HCT116 (cell line): ENCODE measurements at regions not wholly inside any gene's neighbourhood (a gene's known extent, or its start where the extent isn't known, plus 50 kb on each side); places are given as distances from the start of the nearest gene placed in this dataset.

Source experiments
- ATAC-seq: fragments of 200-7000 bp; cut with Tn5 transposase; 2 replicates; pipeline ENCODE4 v1.9.1; 2020; ENCODE audit warnings: mild to moderate bottlenecking, moderate library complexity
- BruUV-seq: library from RNA; stranded (reverse); fragments of 400-500 nt; replicated peaks from 2 replicates; lab custom pipeline; 2021; lab: Mats Ljungman, UMichigan
- CTCF ChIA-PET: fragments of 300-600 bp; sonication (Branson Sonifier 250); formaldehyde crosslinking; loops from one replicate; lab custom pipeline; 2021; ENCODE audit warnings: antibody characterized with exemption; lab: Charles Lee
- POLR2A ChIA-PET: fragments of 300-600, 350-600 bp; sonication (Branson Sonifier 250); formaldehyde crosslinking; loops from one replicate; lab custom pipeline; 2021; ENCODE audit warnings: antibody characterized with exemption; lab: Charles Lee
- RAD21 ChIA-PET, 2 experiments: fragments of 300-600 bp; sonication (Branson Sonifier 250); formaldehyde crosslinking; loops; one replicate each; lab custom pipeline; 2023; ENCODE audit warnings: low total read pairs in 2 of 2; ENCODE audit not compliant: uncharacterized antibody in 2 of 2, unreplicated experiment in 2 of 2, low non-redundant PET in 1 of 2; lab: Charles Lee
- DNase-seq: peaks from one replicate; pipeline ENCODE4 v3.0.0-alpha.2; 2010; ENCODE audit warnings: low read depth, low spot score
- H2AFZ ChIP-seq: fragments of 200-600 bp; shearing (Covaris generic), sonication (generic); 2 replicates; pipeline ENCODE4 v1.6.1; 2017; ENCODE audit warnings: low read depth, mixed run types, mixed read lengths, antibody characterized with exemption, low read length; ENCODE audit not compliant: poor library complexity, severe bottlenecking
- H3K27ac ChIP-seq: 2 replicates; pipeline ENCODE4 v1.5.1; 2012; ENCODE audit warnings: low read depth, low read length
- H3K27me3 ChIP-seq: fragments of 200-600 bp; sonication (generic); 2 replicates; pipeline ENCODE4 v1.6.1; 2016; ENCODE audit warnings: mixed run types, low read length, mixed read lengths; ENCODE audit not compliant: insufficient read depth
- H3K36me3 ChIP-seq, 2 experiments: fragments of 200-500 bp in 1 of 2; fragments of 200-600 bp in 1 of 2; sonication (Bioruptor generic) in 1 of 2; sonication (generic) in 1 of 2; 2 replicates each; pipeline versions ENCODE4 v1.5.1 to v1.6.1; 2014 to 2016; ENCODE audit warnings: low read length in 2 of 2, inconsistent platforms in 1 of 2, mixed read lengths in 1 of 2, mixed run types in 1 of 2; ENCODE audit not compliant: insufficient read depth in 2 of 2, control insufficient read depth in 1 of 2
- H3K4me1 ChIP-seq, 2 experiments: fragments of 200-600 bp in 1 of 2; sonication (generic) in 1 of 2; 2 replicates each; pipeline versions ENCODE4 v1.5.1 to v1.6.1; 2012 to 2017; ENCODE audit warnings: low read length in 2 of 2, inconsistent platforms in 1 of 2, mild to moderate bottlenecking in 1 of 2, mixed read lengths in 1 of 2, mixed run types in 1 of 2, moderate library complexity in 1 of 2; ENCODE audit not compliant: insufficient read depth in 2 of 2, control insufficient read depth in 1 of 2
- H3K4me2 ChIP-seq: fragments of 200-600 bp; sonication (generic); 2 replicates; pipeline ENCODE4 v1.6.1; 2017; ENCODE audit warnings: mixed run types, low read length, mixed read lengths
- H3K4me3 ChIP-seq, 2 experiments: fragments of 200-600 bp in 1 of 2; sonication (generic) in 1 of 2; replicated peaks in 1 of 2; 2 replicates each; pipeline ENCODE4 v1.5.1; 2011 to 2016; ENCODE audit warnings: low read length in 2 of 2, control low read depth in 1 of 2, low read depth in 1 of 2, mild to moderate bottlenecking in 1 of 2, mixed read lengths in 1 of 2, mixed run types in 1 of 2
- H3K79me2 ChIP-seq: fragments of 200-600 bp; sonication (generic); 2 replicates; pipeline ENCODE4 v1.6.1; 2017; ENCODE audit warnings: mild to moderate bottlenecking, mixed run types, low read length, moderate library complexity, mixed read lengths; ENCODE audit not compliant: insufficient read depth
- H3K9ac ChIP-seq: fragments of 200-600 bp; sonication (generic); 2 replicates; pipeline ENCODE4 v1.6.1; 2016; ENCODE audit warnings: low read length, mixed read lengths
- H3K9me2 ChIP-seq: fragments of 200-600 bp; sonication (generic), shearing (Covaris generic); 2 replicates; pipeline ENCODE4 v1.6.1; 2017; ENCODE audit warnings: mixed run types, mild to moderate bottlenecking, moderate library complexity; ENCODE audit not compliant: insufficient read depth
- H3K9me3 ChIP-seq, 2 experiments: fragments of 200-500 bp in 1 of 2; fragments of 200-600 bp in 1 of 2; sonication (Bioruptor generic) in 1 of 2; sonication (generic) in 1 of 2; 2 replicates each; pipeline ENCODE4 v1.6.1; 2014 to 2017; ENCODE audit warnings: low read length in 2 of 2, mixed read lengths in 2 of 2, inconsistent platforms in 1 of 2, low read depth in 1 of 2, mild to moderate bottlenecking in 1 of 2, mixed run types in 1 of 2, moderate library complexity in 1 of 2; ENCODE audit not compliant: control insufficient read depth in 1 of 2, insufficient read depth in 1 of 2
- H4K20me1 ChIP-seq: fragments of 200-600 bp; sonication (generic), shearing (Covaris generic); 2 replicates; pipeline ENCODE4 v1.6.1; 2017; ENCODE audit warnings: mixed run types, mild to moderate bottlenecking, moderate library complexity; ENCODE audit not compliant: insufficient read depth
- CEBPB ChIP-seq: IDR thresholded peaks from 2 replicates; pipeline ENCODE4 v1.6.1; 2012; ENCODE audit warnings: low read depth
- JUND ChIP-seq: IDR thresholded peaks from 2 replicates; pipeline ENCODE4 v1.6.1; 2012
- POLR2AphosphoS5 ChIP-seq: IDR thresholded peaks from 2 replicates; pipeline ENCODE4 v1.6.1; 2011; ENCODE audit warnings: mild to moderate bottlenecking, low read depth, low read length, moderate library complexity
- SP1 ChIP-seq: IDR thresholded peaks from 2 replicates; pipeline ENCODE4 v1.6.1; 2012; ENCODE audit warnings: low read depth
- intact Hi-C: fragments of 100-400 bp; cut with micrococcal nuclease; formaldehyde crosslinking; loops from 2 replicates; pipeline ENCODE4 v1.10.0; 2022

- H3K27me3 ChIP-seq, result peaks cover 15% of the 10 kb centered on the region; the same call in 1 of the 2 replicates
- no peak overlapping the region for H2AFZ ChIP-seq
- H3K9me3 ChIP-seq, result no peaks in the 10 kb centered on the region
- H3K9ac ChIP-seq, result no peak overlapping the region
- TF ChIP-seq POLR2AphosphoS5 (no peak), SP1 (no peak), CEBPB (no peak)
- CTCF ChIA-PET, result no interaction called here
- no peaks in the 10 kb centered on the region for H4K20me1 ChIP-seq
- H3K4me2 ChIP-seq, result no peak overlapping the region
- DNase-seq (no peak), ATAC-seq (no peak)
- no peak overlapping the region for H3K4me3 ChIP-seq
- H3K9me2 ChIP-seq, result no peaks in the 10 kb centered on the region
- H3K36me3 ChIP-seq, result no peaks in the 10 kb centered on the region
- intact Hi-C loops, result no loop called here
- no peak overlapping the region for H3K27ac ChIP-seq
- H3K79me2 ChIP-seq, result no peaks in the 10 kb centered on the region
- POLR2A ChIA-PET, result no interaction called here
- no TSS peak for BruUV-seq
- no peaks in the 10 kb centered on the region; a peak in 1 of 4 replicates for H3K4me1 ChIP-seq
- RAD21 ChIA-PET, result no interaction called here
These were observed 130.1 kb downstream of the FOXL1 start for GRCh38 chr16:86708431-86708830.

DNA sequence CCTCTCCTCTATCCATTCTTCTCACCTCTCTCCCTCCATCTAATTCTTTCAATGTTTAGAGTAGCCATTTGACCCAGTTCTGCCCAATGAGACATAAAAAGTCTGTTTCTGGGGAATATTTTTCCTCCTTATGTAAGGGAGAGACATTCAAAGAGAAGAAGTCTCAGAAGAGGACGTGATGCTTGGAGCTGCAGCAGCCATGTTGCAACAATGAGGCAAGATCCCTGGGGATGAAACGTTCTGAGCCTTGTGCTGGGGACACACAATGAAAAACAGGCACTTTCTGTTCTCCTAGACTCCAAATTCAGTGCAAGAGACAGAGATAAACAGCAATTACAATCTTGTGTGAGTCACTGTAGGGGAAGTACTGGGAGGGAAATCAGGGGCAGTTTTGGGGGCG, 130.8 kb downstream of the FOXL1 start:
- ATAC-seq, result no peak
- Histone ChIP-seq H2AFZ (no peak overlapping the region), H3K27me3 (peaks cover 21% of the 10 kb centered on the region; the same call in 1 of the 2 replicates), H3K4me2 (no peak overlapping the region), H3K9me3 (no peaks in the 10 kb centered on the region), H3K27ac (no peak overlapping the region), H3K4me1 (no peaks in the 10 kb centered on the region), H4K20me1 (no peaks in the 10 kb centered on the region), H3K9ac (no peak overlapping the region), H3K79me2 (no peaks in the 10 kb centered on the region), H3K9me2 (no peaks in the 10 kb centered on the region), H3K36me3 (no peaks in the 10 kb centered on the region), H3K4me3 (no peak overlapping the region)
- ChIA-PET RAD21 (no interaction called here), CTCF (no interaction called here), POLR2A (no interaction called here)
- no TSS peak for BruUV-seq
- no peak for TF ChIP-seq JUND
- intact Hi-C loops, result no loop called here
- DNase-seq, result no peak
